ENCODE measurements at regions not wholly inside any gene's neighbourhood (a gene's known extent, or its start where the extent isn't known, plus 50 kb on each side); places are given as distances from the start of the nearest gene placed in this dataset.

DNA sequence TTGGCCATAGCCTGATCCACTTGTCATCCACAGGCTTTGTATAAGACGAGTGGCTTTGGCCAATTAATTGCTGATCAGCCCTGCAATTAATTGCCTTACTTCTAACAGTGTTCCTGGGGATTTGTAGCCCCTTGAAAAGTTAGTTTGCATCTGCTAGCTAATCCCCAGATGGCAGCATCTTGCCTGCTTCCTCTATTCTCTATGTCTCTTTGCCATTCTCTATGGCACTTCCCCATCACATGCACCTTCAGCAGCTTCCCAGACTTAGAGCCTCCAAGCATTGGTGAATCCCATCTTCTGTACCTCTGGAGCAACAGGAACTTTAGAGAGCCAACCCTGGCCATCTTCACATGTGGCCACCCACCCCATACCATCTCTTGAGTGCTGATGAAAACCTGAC lies 197.0 kb upstream of the DMAC1 start:
- no peaks in the 10 kb centered on the region for H3K9me3 ChIP-seq
- H3K4me1 ChIP-seq = no peaks in the 10 kb centered on the region
- H3K27me3 ChIP-seq = no peaks in the 10 kb centered on the region
- DNase-seq (no peak), ATAC-seq (ENCODE audit: low FRiP score in 2 of 2) (no peak)
- no peaks in the 10 kb centered on the region for H3K36me3 ChIP-seq
- no peak overlapping the region for H3K4me3 ChIP-seq
- no peak overlapping the region for H3K27ac ChIP-seq
- TF ChIP-seq POLR2AphosphoS5 (IDR thresholded peaks at IDR 0.05) = no peak
- TF ChIP-seq EP300 (IDR thresholded peaks at IDR 0.05) = no peak
- no peak for TF ChIP-seq POLR2A (IDR thresholded peaks at IDR 0.05)
- TF ChIP-seq CTCF (IDR thresholded peaks at IDR 0.05) = no peak
- WGBS, 2 donors = 88 to 100% methylated on average over 1 of the region's 1 CpG

DNA sequence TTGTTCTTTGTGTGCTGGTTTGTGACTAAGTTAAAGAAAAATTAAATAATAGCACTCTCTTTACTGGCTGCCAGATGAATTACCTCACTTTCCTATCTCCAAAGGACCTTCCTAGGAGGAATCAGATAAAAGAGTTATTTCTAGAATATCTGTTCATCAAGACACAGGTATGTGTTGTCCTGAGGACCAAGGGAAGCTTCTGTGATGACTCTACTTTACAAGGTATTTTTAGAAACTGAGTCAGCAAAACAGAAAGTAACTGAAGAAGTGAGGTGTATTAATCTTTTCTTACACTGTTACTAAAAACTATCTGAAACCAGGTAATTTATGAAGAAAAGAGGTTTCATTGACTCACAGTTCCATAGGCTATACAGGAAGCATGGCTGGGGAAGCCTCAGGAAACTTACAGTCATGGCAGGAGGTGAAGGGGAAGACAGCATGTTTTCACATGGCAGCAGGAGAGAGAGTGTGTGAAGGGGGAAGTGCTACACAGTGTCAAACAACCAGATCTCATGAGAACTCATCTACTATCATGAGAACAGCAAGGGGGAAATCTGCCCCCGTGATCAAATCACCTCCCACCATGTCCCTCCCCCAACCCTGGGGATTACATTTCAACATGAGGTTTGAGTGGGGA lies 189.2 kb upstream of the DMAC1 start:
- no peak overlapping the region for H3K27ac ChIP-seq
- 88 to 92% methylated on average over 1 of the region's 1 CpG for WGBS, 2 donors
- no peaks in the 10 kb centered on the region for H3K36me3 ChIP-seq
- no peak overlapping the region for H3K4me3 ChIP-seq
- no peaks in the 10 kb centered on the region for H3K9me3 ChIP-seq
- TF ChIP-seq POLR2A (IDR thresholded peaks at IDR 0.05) = no peak
- no peak for TF ChIP-seq EP300 (IDR thresholded peaks at IDR 0.05)
- no peak for TF ChIP-seq POLR2AphosphoS5 (IDR thresholded peaks at IDR 0.05)
- TF ChIP-seq CTCF (IDR thresholded peaks at IDR 0.05) = no peak
- H3K4me1 ChIP-seq = no peaks in the 10 kb centered on the region
- DNase-seq (no peak), ATAC-seq (ENCODE audit: low FRiP score in 2 of 2) (no peak)
- H3K27me3 ChIP-seq = no peaks in the 10 kb centered on the region

GRCh38 chr9:7984692-7985091 lies 185.1 kb upstream of the DMAC1 start:
- ATAC-seq (ENCODE audit: low FRiP score in 2 of 2) (no peak), DNase-seq (no peak)
- TF ChIP-seq CTCF (IDR thresholded peaks at IDR 0.05) = no peak
- TF ChIP-seq EP300 (IDR thresholded peaks at IDR 0.05) = no peak
- no peak for TF ChIP-seq POLR2A (IDR thresholded peaks at IDR 0.05)
- no peak for TF ChIP-seq POLR2AphosphoS5 (IDR thresholded peaks at IDR 0.05)
- WGBS, 2 donors = 51 to 55% methylated on average over 5 of the region's 5 CpGs
- Histone ChIP-seq H3K27me3 (no peaks in the 10 kb centered on the region), H3K4me3 (no peak overlapping the region), H3K27ac (no peak overlapping the region), H3K9me3 (no peaks in the 10 kb centered on the region), H3K36me3 (no peaks in the 10 kb centered on the region), H3K4me1 (no peaks in the 10 kb centered on the region)

DNA sequence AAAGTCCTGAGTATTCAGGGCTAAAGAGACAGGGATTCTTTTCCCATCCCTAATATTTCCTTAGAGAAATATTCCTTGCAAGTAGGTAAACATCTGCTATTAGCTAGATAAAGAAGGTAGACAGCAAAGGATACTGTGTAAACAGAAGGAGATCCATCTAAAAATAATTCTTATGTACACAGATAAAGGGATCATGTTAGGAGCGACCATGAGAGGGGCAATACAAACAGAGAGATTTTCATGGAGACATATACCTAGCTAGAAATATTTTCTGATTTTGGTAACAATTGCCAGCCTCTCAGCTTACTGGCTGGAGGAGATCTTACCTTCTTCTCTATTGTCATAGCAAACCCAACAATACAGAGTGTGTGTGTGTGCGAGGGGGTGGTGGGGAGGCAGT lies 184.6 kb upstream of the DMAC1 start:
- Histone ChIP-seq H3K4me3 (no peak overlapping the region), H3K27me3 (no peaks in the 10 kb centered on the region), H3K9me3 (no peaks in the 10 kb centered on the region), H3K4me1 (no peaks in the 10 kb centered on the region), H3K27ac (no peak overlapping the region), H3K36me3 (no peaks in the 10 kb centered on the region)
- ATAC-seq (ENCODE audit: low FRiP score in 2 of 2) = no peak
- TF ChIP-seq EP300 (IDR thresholded peaks at IDR 0.05) = no peak
- TF ChIP-seq CTCF (IDR thresholded peaks at IDR 0.05) = no peak
- no peak for TF ChIP-seq POLR2A (IDR thresholded peaks at IDR 0.05)
- TF ChIP-seq POLR2AphosphoS5 (IDR thresholded peaks at IDR 0.05) = no peak
- DNase-seq = no peak
- WGBS, 2 donors = 62 to 79% methylated on average over 2 of the region's 2 CpGs

GRCh38 chr9:7983490-7983889 lies 183.9 kb upstream of the DMAC1 start:
- H3K4me3 ChIP-seq = no peak overlapping the region
- ATAC-seq (ENCODE audit: low FRiP score in 2 of 2) = no peak
- H3K27ac ChIP-seq = no peak overlapping the region
- H3K27me3 ChIP-seq = no peaks in the 10 kb centered on the region
- no peaks in the 10 kb centered on the region for H3K4me1 ChIP-seq
- TF ChIP-seq POLR2AphosphoS5 (IDR thresholded peaks at IDR 0.05) = no peak
- no peak for TF ChIP-seq EP300 (IDR thresholded peaks at IDR 0.05)
- no peak for TF ChIP-seq POLR2A (IDR thresholded peaks at IDR 0.05)
- TF ChIP-seq CTCF (IDR thresholded peaks at IDR 0.05) = no peak
- no peaks in the 10 kb centered on the region for H3K36me3 ChIP-seq
- DNase-seq = no peak
- H3K9me3 ChIP-seq = no peaks in the 10 kb centered on the region
- 62 to 77% methylated on average over 5 of the region's 5 CpGs for WGBS, 2 donors
